ENCODE measurements at regions not wholly inside any gene's neighbourhood (a gene's known extent, or its start where the extent isn't known, plus 50 kb on each side); places are given as distances from the start of the nearest gene placed in this dataset.

GRCh38 chr18:78411539-78411938 lies 568.1 kb upstream of the SALL3 start:
- intact Hi-C loops (cut with DNase I; ENCODE audit: low total_unique reads), result no loop called here
- H3K27me3 ChIP-seq, result no peaks in the 10 kb centered on the region
- DNase-seq, result no peak
- H3K9me3 ChIP-seq, result no peaks in the 10 kb centered on the region
- TF ChIP-seq POLR2A (IDR thresholded peaks at IDR 0.05) (no peak), CTCF (IDR thresholded peaks at IDR 0.05) (no peak)
- no peaks in the 10 kb centered on the region for H3K36me3 ChIP-seq (ENCODE audit: low read depth, missing control alignments)
- no peaks in the 10 kb centered on the region for H3K4me1 ChIP-seq
- 88 to 94% methylated on average over 6 of the region's 6 CpGs for WGBS, 2 donors
- H3K27ac ChIP-seq, result no peak overlapping the region
- no peak overlapping the region for H3K4me3 ChIP-seq

GRCh38 chr18:78414302-78414701 lies 565.3 kb upstream of the SALL3 start:
- Histone ChIP-seq H3K4me1 (no peaks in the 10 kb centered on the region), H3K27me3 (no peaks in the 10 kb centered on the region), H3K9me3 (no peaks in the 10 kb centered on the region), H3K36me3 (ENCODE audit: low read depth, missing control alignments) (no peaks in the 10 kb centered on the region), H3K27ac (no peak overlapping the region), H3K4me3 (no peak overlapping the region)
- WGBS, 2 donors, result 88 to 89% methylated on average over 2 of the region's 2 CpGs
- TF ChIP-seq POLR2A (IDR thresholded peaks at IDR 0.05), result no peak
- intact Hi-C loops (cut with DNase I; ENCODE audit: low total_unique reads), result no loop called here
- DNase-seq, result no peak

- no peak for TF ChIP-seq CTCF (IDR thresholded peaks at IDR 0.05)
- no peak for TF ChIP-seq POLR2A (IDR thresholded peaks at IDR 0.05)
- no peaks in the 10 kb centered on the region for H3K27me3 ChIP-seq
- H3K9me3 ChIP-seq, result no peaks in the 10 kb centered on the region
- H3K27ac ChIP-seq, result no peak overlapping the region
- intact Hi-C loops (cut with DNase I; ENCODE audit: low total_unique reads), result no loop called here
- H3K4me3 ChIP-seq, result no peak overlapping the region
- DNase-seq, result no peak
- no peaks in the 10 kb centered on the region for H3K36me3 ChIP-seq (ENCODE audit: low read depth, missing control alignments)
- WGBS, 2 donors, result 96 to 97% methylated on average over 5 of the region's 5 CpGs
- H3K4me1 ChIP-seq, result no peaks in the 10 kb centered on the region
Observed at GRCh38 chr18:78416853-78417252, 562.8 kb upstream of the SALL3 start.

GRCh38 chr18:78418379-78418778 lies 561.2 kb upstream of the SALL3 start:
- TF ChIP-seq CTCF (IDR thresholded peaks at IDR 0.05) (no peak), POLR2A (IDR thresholded peaks at IDR 0.05) (no peak)
- DNase-seq, result no peak
- Histone ChIP-seq H3K27me3 (no peaks in the 10 kb centered on the region), H3K36me3 (ENCODE audit: low read depth, missing control alignments) (no peaks in the 10 kb centered on the region), H3K4me3 (no peak overlapping the region), H3K9me3 (no peaks in the 10 kb centered on the region), H3K4me1 (no peaks in the 10 kb centered on the region), H3K27ac (no peak overlapping the region)
- WGBS, 2 donors, result 80% methylated on average over 7 of the region's 7 CpGs
- intact Hi-C loops (cut with DNase I; ENCODE audit: low total_unique reads), result no loop called here

GRCh38 chr18:78419171-78419570 lies 560.4 kb upstream of the SALL3 start:
- no peaks in the 10 kb centered on the region for H3K4me1 ChIP-seq
- H3K4me3 ChIP-seq, result no peak overlapping the region
- no peaks in the 10 kb centered on the region for H3K9me3 ChIP-seq
- no peaks in the 10 kb centered on the region for H3K27me3 ChIP-seq
- TF ChIP-seq CTCF (IDR thresholded peaks at IDR 0.05), result no peak
- no peak for TF ChIP-seq POLR2A (IDR thresholded peaks at IDR 0.05)
- intact Hi-C loops (cut with DNase I; ENCODE audit: low total_unique reads), result no loop called here
- no peak overlapping the region for H3K27ac ChIP-seq
- 57 to 76% methylated on average over 7 of the region's 7 CpGs for WGBS, 2 donors
- no peaks in the 10 kb centered on the region for H3K36me3 ChIP-seq (ENCODE audit: low read depth, missing control alignments)
- no peak for DNase-seq
